ENCODE measurements at regions not wholly inside any gene's neighbourhood (a gene's known extent, or its start where the extent isn't known, plus 50 kb on each side); places are given as distances from the start of the nearest gene placed in this dataset.
"Not testable (repeated sequence)": the region's sequence is repeated elsewhere in the genome, so short reads cannot be mapped to it uniquely, and the experiment has no call there.

DNA sequence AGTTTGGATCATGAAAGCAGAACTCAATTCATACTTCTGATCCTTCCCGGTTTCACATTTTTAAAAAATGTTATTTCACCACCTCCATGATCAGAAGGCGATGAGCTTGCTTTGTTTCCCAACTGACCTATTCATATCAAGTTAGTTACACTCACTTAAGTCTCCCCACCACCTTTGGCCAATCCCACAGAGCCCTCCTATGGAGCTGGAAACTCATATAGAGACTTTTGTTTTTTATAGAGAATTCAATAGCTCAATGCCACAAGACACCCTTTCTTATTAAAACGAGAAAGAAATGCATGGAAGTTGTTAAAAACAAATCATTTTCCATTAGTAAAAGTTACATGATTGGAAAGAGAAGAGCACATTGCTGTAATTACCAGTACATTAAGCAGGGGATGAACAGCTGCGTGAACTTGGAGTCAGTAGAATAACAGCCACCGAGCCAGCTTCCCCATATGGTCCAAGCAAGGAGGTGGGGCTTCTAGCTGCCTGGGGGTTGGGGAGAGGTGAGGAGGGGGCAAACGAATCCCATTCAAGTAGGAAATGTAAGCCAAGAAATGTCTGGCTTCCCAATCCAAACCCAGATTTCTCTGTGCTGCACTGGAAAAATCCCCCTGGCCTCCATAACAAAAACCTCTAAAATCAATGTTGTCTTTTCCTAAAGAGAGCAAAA, 614.5 kb downstream of the IRS1 start:
- DNase-seq (ENCODE audit: low read depth in 3 of 3, low spot score in 2 of 3): no peak

DNA sequence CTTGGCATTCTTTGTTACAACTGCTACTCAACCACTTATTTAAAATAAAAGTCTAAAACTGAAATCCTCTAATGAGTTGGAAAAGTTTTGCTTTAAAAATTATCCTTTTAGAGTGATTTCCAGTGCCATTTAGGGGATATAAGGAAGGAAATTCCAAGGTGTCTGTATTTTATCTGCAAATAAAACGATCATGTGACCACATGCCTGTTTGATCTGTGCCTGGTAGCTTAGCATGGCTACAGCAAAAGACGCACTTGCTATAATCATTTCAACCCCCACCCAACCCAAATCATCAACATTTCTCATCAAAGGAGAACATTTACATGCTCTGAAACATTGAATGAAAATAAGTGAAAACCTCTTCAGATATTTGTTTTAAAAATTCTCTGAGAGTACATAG, 615.1 kb downstream of the IRS1 start:
- DNase-seq (ENCODE audit: low read depth in 3 of 3, low spot score in 2 of 3): no peak

DNA sequence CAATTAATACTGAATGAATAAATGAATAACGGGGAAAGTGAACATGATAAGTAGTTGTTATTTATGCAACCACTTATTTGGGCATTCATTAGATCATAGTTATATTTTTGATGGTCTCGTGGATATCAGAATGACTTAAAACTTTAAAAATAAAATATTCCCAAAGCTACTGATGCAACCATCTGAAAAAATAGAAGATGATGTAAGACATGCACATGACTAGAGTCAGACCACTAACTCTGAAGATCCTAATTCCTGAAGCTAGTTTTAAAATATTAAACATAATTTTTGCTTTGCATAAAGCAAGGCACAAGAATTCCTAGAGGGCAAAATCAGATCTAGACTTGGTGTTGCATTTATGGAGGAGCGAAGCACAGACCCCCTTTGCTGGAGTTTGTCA, 616.1 kb downstream of the IRS1 start:
- DNase-seq (ENCODE audit: low read depth in 3 of 3, low spot score in 2 of 3): no peak

DNA sequence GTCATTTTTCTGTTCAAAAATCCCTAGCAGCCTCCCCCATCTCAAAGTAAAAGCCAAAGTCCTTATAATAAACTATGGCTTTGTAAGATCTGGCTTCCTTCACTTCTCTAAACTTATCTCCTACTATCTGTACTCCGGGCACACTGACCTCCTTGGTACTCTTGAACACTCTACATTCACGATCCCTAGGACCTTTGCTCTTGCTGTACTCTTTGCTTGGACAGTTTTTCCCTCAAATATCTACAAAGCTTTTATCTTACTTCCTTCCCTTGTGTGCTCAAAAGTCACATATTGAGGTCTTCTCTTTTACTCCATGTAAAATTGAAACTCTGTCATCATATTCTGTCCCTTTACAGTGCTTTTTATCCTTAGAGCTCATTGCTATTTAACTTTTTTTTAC, 616.6 kb downstream of the IRS1 start:
- no peak for DNase-seq (ENCODE audit: low read depth in 3 of 3, low spot score in 2 of 3)

DNA sequence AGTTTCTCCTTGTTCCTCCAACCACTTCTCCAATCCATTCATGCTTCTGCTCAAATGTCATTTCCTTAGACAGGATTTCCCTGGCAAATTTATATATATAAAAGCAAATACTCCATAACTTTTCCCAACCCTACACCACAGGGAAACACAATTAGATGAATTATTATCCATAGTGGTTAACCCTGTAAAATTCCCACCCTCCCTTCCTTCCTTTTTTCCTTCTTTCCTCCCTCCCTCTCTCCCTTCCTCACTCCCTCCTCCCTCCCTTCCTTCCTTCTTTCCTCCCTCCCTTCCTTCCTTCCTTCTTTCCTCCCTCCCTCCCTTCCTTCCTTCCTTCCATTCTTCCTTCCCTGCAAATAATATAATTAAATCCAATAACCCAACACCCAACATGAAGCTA, 617.7 kb downstream of the IRS1 start:
- DNase-seq (ENCODE audit: low read depth in 3 of 3, low spot score in 2 of 3): no peak

DNA sequence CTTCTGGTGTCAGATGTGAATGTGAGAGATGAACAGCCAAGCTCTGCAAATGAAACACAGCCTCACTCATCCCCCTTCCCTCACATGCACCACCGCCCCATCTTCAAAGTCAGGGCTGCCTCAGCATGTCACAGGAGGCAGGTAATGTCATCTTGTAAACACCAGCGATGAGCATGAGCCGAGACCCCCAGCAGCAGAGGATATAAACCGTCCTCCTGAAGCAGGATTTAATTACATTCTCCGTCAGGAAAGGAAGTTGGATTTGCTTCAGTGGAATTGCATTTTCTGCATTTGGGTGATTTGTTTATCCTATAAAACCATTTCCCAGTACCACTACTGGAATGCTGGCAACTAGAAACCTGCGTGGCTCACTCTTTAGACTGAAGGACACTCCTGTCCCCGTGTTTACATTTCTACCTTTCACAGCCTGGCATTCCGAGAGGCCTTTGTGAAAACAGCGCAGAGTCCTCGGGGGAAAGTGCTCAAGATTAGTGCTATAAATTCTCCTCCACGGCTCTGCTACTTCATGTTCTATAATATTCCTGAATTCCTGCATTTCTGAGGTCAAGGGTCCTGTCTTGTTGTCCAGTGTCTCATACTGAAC, 619.2 kb downstream of the IRS1 start:
- no peak for DNase-seq (ENCODE audit: low read depth in 3 of 3, low spot score in 2 of 3)

DNA sequence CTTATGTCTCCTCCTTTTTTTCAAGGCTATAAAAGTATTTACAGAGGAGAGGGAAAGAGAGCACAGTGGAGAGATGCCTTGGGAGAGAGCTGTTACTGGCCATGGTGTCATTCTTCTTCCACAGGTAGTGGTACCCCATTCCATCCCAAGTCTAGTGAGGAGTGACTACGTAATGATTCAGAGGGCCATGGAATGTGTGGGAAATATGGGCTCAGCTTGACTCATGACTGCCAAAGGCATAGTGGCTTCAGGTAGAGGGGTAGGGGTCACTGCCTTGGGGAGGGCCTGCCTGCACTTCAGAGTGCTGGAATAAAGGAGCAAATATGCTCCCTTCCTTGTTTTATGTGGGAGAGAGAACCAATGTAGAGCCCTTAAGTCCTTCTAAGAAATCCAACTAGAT, 620.6 kb downstream of the IRS1 start:
- DNase-seq (ENCODE audit: low read depth in 3 of 3, low spot score in 2 of 3): no peak

DNA sequence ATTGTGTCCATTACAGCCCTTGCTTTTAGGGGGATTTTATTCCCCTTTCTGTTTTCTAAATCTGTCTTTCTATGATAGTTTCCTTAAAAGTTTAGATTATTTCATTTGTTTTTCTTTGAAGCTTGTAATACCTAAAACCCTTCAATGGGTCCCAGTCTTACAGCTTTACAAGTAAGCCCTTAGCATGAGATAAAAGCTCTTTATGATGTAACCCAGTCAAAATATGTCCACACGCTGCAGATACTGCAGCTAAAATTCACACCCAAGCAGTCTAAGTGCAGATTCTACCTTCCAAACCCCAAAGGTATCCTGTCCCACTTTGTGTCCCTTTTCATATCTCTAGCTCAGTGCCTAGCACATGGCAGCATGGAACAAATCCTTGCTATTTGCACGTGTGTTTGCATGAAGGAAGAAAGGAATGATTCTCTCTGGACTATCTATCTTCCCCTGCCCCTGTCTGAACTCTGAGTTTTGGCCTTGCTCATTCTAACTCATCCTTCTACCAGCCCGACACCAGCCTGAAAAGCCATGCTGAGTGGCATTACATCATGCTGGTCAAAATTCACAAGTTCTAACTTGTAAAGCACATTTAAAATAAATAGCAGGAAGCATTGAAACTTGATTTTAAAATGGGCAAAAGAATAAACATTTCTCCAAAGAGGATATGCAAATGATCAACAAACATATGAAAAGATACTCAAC, 623.2 kb downstream of the IRS1 start:
- no peak for DNase-seq (ENCODE audit: low read depth in 3 of 3, low spot score in 2 of 3)

DNA sequence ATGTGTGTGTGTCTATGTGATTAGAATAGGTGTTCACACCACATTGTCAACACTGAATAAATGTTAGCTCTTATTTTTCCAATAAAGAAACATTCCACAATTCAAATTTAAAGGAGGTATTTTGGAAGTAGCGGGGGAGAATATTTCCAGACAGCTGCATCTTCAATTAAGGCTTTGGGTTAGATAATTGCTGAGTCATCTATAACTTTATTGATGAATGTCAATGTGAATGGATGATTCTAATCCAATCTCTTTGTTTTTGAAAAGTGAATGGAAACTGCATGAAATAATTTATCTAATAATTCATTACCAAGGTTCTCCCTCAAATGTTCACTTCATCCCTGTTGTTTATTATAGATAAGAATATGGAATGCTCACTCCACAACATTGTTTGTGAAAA, 625.2 kb downstream of the IRS1 start:
- no peak for DNase-seq (ENCODE audit: low read depth in 3 of 3, low spot score in 2 of 3)

DNA sequence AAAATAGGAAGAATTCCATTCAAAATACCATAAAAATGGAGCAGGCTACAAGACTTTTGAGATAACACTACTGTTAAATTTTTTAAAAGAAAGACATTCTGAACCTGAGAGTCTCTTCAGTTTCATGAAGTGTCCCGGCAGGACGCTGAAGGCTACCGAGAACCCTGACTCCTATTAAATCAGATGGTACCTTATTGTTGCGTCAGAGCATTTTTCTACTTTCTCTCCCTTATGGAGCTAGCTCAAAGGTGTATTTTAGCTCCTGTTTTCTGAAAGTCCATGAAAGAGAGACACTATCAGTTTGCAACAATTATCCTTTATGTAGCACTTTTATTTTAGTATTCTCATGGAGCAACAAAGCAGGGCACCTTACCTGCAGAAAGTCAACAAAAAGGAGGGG, 626.7 kb downstream of the IRS1 start:
- DNase-seq (ENCODE audit: low read depth in 3 of 3, low spot score in 2 of 3): no peak

DNA sequence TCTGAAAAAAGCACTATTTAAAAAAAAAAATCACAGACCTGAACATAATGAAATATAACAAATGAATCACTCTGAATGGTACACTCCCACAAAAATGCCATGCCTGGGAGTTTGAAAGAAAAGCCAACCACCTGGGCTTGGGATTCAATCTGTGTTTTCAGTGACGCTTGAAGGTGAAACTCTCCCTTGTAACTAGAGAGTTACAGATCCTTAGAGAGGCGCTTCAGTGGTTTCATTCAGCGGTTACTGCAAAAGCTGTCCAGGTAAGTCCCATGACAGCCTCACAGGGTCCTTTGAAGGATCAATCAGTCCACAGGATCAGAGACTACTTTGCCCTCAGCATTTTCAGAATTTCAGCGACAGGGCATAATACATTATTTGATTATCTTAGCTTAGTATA, 627.3 kb downstream of the IRS1 start:
- DNase-seq (ENCODE audit: low read depth in 3 of 3, low spot score in 2 of 3): no peak

DNA sequence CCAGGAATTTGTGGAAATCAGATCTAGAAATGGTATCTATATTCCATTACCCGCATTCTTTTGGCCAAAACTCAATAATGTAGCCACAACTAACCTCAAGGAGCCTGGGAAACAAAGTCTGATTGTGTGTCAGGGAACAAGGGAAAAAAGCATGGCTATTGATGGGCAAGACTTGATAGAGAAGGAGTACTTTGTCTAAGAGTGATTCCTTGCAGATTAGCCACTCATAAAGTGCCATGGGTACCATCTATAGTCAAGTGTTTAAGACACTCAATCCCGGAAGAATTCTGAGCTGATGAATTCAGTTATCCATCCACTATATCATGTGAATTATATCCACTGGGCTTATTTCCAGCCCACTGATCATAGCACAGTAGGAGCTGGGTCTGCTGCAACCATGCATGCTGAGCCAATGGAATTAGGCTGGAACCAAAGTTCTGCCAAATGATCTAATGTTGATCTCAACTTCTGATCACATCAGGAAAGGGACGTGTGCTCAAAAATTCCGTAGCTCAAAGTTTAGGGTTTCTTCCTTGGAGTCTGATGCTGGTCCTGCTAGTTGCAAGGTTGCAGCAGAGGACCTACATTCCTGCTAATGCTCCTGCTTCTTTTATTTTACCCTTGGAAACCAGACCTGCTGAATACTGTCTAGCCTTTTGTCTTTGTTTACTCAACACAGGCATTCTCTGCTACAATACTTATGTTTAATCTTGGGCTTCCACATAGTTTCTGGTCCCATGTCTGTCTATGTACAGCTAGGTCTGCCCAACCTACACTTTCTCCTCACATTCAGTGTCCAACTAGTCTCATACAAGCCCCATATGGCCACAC, 629.7 kb downstream of the IRS1 start:
- DNase-seq (ENCODE audit: low read depth in 3 of 3, low spot score in 2 of 3): no peak

DNA sequence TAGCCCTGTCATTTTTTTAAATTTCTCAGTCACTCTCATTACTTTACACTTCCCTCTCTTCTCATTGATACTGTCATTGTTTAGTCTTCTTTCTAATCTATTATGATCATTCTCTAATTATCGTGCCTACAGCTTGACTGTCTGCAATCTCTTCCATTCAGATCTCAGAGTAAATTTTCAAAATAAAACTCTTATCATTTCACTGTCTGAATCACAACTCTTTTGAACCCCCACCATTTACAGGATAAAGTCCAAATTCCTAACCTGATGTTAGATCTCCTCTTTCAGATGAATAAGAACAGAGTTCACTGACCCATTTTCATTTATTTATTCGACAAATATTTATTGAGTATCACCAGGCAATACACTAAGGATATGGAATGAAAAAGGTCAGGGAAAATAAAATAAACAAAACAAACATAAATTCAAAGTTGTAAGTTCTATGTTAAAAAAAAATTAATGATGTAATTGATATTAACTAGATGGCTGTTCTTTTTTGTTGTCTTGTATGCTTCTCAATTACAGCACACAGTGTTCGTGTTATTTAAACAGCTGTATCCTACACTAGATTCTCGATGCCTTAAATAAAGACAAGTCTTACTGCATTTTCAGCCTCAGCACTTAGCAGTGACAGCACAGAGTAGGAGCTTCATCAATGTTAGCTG, 631.0 kb downstream of the IRS1 start:
- DNase-seq (ENCODE audit: low read depth in 3 of 3, low spot score in 2 of 3): no peak

DNA sequence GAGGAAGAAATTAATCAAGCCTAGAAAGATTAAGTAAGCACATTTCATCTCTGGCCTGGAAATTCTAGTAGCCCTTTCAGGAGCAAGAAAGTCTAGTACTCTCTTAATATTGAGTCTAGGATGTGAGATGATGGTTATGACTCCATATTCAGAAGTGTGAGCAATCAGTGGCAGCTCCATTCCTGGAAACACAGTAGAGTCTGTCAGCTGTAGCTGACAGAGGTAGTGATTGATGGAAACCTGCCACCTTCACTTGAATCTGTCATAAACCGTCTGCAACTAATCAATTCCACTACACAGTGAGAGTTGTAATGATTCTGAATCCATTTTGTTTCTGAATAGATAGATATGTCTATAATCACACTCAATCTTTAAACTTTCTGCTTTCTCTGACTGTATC, 635.1 kb downstream of the IRS1 start:
- no peak for DNase-seq (ENCODE audit: low read depth in 3 of 3, low spot score in 2 of 3)

DNA sequence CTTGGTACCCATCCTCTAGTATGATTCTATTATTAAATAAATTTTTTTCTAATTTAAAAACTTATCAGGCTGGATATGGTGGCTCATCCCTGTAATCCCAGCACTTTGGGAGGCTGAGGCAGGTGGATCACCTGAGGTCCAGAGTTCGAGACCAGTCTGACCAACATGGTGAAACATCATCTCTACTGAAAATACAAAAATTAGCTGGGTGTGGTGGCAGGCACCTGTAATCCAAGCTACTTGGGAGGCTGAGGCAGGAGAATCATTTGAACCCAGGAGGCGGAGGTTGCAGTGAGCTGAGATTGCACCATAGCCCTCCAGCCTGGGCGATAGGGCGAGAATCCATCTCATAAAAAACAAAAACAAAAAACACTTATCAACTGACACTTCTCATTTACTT, 639.0 kb downstream of the IRS1 start:
- not testable (repeated sequence) for DNase-seq (ENCODE audit: low read depth in 3 of 3, low spot score in 2 of 3)

DNA sequence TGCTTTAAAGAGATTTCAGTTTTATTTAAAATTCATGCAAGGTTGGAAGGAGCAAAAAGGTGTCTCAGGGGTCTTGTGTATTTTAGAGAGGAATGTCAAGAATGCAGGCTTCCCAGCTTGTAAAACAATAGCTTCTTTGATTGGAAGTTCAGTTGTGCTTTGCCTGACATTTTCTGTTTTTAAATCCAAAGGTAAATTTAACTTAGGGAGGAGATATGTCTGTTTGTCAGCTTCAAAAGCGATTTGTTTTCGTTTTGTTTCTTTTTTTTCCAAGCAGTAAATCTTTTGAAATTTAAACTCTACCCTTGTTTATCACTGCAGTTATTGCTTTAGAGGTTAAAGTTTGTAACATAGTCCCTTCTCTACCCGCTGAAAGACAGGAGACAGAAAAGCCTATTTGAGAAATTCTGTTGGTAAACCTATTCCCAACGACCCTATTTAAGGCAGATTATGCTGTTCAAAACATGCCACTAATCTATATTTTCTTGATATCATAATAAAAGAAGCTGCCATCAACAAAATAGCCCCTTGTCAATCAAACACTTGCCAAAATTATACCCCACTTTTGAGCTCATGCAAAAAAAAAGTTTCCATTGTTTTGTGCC, 639.6 kb downstream of the IRS1 start:
- DNase-seq (ENCODE audit: low read depth in 3 of 3, low spot score in 2 of 3): no peak

DNA sequence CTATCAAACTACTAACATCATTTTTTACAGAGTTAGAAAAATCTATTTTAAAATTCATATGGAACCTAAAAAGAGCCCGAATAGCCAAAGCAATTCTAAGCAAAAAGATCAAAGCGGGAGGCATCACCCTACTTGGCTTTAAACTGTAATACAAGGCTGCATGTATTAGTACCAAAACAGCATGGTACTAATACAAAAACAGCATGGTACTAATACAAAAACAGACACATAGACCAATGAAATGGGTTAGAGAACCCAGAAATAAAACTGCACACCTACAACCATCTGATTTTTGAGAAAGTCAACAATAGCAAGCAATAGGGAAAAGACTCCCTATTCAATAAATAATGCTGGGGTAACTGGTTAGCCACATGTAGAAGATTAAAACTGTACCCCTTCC, 640.7 kb downstream of the IRS1 start:
- no peak for DNase-seq (ENCODE audit: low read depth in 3 of 3, low spot score in 2 of 3)

DNA sequence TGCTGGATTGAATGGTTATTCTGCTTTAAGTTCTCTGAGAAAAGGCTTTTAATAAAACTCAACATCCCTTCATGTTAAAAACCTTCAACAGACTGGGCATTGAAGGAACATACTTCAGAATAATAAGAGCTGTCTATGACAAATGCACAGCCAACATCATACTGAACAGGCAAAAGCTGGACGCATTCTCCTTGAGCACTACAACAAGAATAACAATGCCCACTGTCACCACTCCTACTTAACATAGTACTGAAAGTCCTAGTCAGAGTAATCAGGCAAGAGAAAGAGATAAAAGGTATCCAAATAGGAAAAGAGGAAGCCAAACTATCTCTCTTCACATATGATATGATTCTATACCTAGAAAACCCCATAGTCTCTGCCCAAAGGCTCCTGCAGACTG, 641.4 kb downstream of the IRS1 start:
- DNase-seq (ENCODE audit: low read depth in 3 of 3, low spot score in 2 of 3): no peak

DNA sequence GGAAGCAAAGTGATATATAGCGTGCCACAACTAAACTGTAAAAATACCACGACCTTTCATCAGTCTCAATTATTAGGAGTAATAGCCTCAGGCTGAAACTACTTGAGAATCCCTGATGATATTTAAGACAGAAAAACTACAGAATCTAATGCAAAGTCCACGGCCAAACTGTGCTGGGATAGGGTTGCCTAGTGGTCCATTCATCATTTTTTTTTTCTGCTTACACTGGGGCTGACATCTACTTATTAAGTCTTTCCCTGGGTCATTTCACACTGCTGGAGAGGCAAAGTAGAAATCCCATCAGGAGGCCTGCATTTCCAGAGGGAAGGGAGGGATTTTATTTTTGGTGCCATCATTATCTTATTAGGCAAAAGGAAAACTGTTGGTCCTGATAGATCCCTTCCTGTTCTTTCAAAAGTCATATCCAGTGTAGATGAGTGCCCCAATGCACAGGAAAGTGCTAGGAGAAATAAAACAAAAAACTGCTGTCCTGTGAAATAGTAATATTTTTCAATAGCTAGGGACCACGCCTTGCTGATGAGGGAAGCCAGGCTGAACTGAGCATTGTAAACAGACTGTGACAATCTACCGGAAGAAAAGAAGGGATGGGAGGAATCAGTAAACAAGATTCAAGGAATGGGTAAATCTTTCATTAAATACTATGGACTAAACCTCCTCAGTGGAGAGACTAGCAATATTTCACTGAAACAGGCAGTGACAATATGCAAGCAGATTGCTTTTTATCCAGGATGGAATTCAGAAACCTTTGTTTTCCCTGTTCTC, 644.3 kb downstream of the IRS1 start:
- DNase-seq (ENCODE audit: low read depth in 3 of 3, low spot score in 2 of 3): no peak

DNA sequence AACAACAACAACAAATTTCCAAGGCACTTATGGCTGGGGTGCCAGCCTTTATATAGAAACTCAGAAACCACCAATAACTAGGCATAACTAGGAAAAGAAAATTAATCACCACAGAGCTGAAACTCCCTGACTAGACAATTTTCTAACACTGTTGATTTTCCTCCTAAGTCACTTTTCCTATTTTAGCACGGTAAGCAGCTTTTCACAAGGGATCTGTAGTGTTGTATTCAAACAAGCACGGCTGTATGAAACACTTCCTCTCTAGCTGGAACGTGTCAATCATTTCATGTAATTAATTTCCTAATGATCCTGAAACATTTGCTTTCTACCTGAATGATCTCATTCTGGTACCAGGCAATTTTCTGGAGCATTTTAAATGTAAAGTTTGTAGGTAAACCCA, 645.0 kb downstream of the IRS1 start:
- DNase-seq (ENCODE audit: low read depth in 3 of 3, low spot score in 2 of 3): no peak
